Lung (tissue), 11 donors: ENCODE measurements at regions not wholly inside any gene's neighbourhood (a gene's known extent, or its start where the extent isn't known, plus 50 kb on each side); places are given as distances from the start of the nearest gene placed in this dataset.

Source experiments
- ATAC-seq: fragments of 200-7000 bp; cut with Tn5 transposase; one replicate; pipeline ENCODE4 v1.9.1; 2020; ENCODE audit warnings: moderate number of reproducible peaks; ENCODE audit not compliant: insufficient read depth, low FRiP score
- DNase-seq, 3 donors: peaks; one replicate each; pipeline ENCODE4 v3.0.0-alpha.2; 2013 to 2017
- H3K27ac ChIP-seq, 2 donors: one replicate each; pipeline ENCODE4 v1.5.1; 2013; ENCODE audit warnings: mild to moderate bottlenecking in 2 of 2, moderate library complexity in 2 of 2, control low read depth in 1 of 2, inconsistent platforms in 1 of 2, low read depth in 1 of 2, low read length in 1 of 2
- H3K27me3 ChIP-seq, 3 donors: one replicate each; pipeline ENCODE4 v1.5.1; 2013; ENCODE audit warnings: low read length in 2 of 3; ENCODE audit not compliant: control insufficient read depth in 3 of 3, insufficient read depth in 3 of 3
- H3K36me3 ChIP-seq, 4 donors: one replicate each; pipeline ENCODE4 v1.5.1; 2013; ENCODE audit warnings: low read length in 4 of 4, mild to moderate bottlenecking in 1 of 4, moderate library complexity in 1 of 4; ENCODE audit not compliant: control insufficient read depth in 4 of 4, insufficient read depth in 4 of 4
- H3K4me1 ChIP-seq, 5 donors: one replicate each; pipeline ENCODE4 v1.5.1; 2013; ENCODE audit warnings: low read length in 5 of 5, mild to moderate bottlenecking in 2 of 5, moderate library complexity in 1 of 5; ENCODE audit not compliant: control insufficient read depth in 5 of 5, insufficient read depth in 5 of 5
- H3K4me3 ChIP-seq: one replicate; pipeline ENCODE4 v1.5.1; 2013; ENCODE audit warnings: mild to moderate bottlenecking, control low read depth, moderate library complexity
- H3K9ac ChIP-seq, 2 donors: one replicate each; pipeline ENCODE4 v1.5.1; 2013; ENCODE audit warnings: low read length in 2 of 2, control low read depth in 1 of 2; ENCODE audit not compliant: insufficient read depth in 1 of 2
- H3K9me3 ChIP-seq, 4 donors: one replicate each; pipeline ENCODE4 v1.5.1; 2013; ENCODE audit warnings: low read length in 3 of 4, mild to moderate bottlenecking in 1 of 4, moderate library complexity in 1 of 4; ENCODE audit not compliant: control insufficient read depth in 4 of 4, insufficient read depth in 3 of 4
- CTCF ChIP-seq: IDR thresholded peaks from 2 replicates; pipeline ENCODE4 v1.5.1; 2012; ENCODE audit warnings: mild to moderate bottlenecking; ENCODE audit errors: control extremely low read depth, extremely low read depth
- WGBS, 2 donors: extraction: QIAGEN DNeasy Blood & Tissue Kit; methylation state at CpG; one replicate each; pipeline ENCODE4 v1.1.7; 2013; 5-methylcytosine and 5-hydroxymethylcytosine counted together
- donor health status: control.
- donor health status: control.
- donor health status: Bipolar disorder and iron deficiency.
- donor health status: healthy.
- donor health status: DM: yes; HTN: yes; CAD: no.

- H3K27ac ChIP-seq, result no peak overlapping the region
Observed at GRCh38 chr15:54941417-54941816, 255.3 kb downstream of the RSL24D1 start.

GRCh38 chr15:54917312-54917711, 279.4 kb downstream of the RSL24D1 start:
- Histone ChIP-seq H3K27ac (no peak overlapping the region), H3K9me3 (peaks cover 0 to 3% (median 0%) of the 10 kb centered on the region in 4 donors), H3K4me3 (no peak overlapping the region), H3K4me1 (no peaks in the 10 kb centered on the region), H3K36me3 (no peaks in the 10 kb centered on the region), H3K9ac (no peak overlapping the region), H3K27me3 (no peaks in the 10 kb centered on the region)
- DNase-seq (no peak), ATAC-seq (no peak)
- TF ChIP-seq CTCF, result no peak
- 40 to 54% methylated on average over 1 of the region's 1 CpG for whole genome bisulfite sequencing, 2 donors

More at GRCh38 chr15:54941417-54941816, 255.3 kb downstream of the RSL24D1 start:
- Histone ChIP-seq H3K36me3 (no peaks in the 10 kb centered on the region), H3K4me1 (no peaks in the 10 kb centered on the region), H3K27me3 (no peaks in the 10 kb centered on the region), H3K4me3 (no peak overlapping the region), H3K9ac (no peak overlapping the region), H3K9me3 (no peaks in the 10 kb centered on the region)
- DNase-seq (no peak), ATAC-seq (no peak)
- TF ChIP-seq CTCF, result no peak
- WGBS, 2 donors, result 70 to 84% methylated on average over 3 of the region's 3 CpGs

- Histone ChIP-seq H3K36me3 (no peaks in the 10 kb centered on the region), H3K4me1 (no peaks in the 10 kb centered on the region), H3K4me3 (no peak overlapping the region), H3K9me3 (peaks cover 0 to 4% (median 0%) of the 10 kb centered on the region in 4 donors), H3K27me3 (no peaks in the 10 kb centered on the region), H3K27ac (no peak overlapping the region), H3K9ac (no peak overlapping the region)
- ATAC-seq (no peak), DNase-seq (no peak)
- TF ChIP-seq CTCF, result no peak
Observed at GRCh38 chr15:54915380-54915779, 281.4 kb downstream of the RSL24D1 start.

- no peaks in the 10 kb centered on the region for H3K27me3 ChIP-seq
- H3K4me3 ChIP-seq, result no peak overlapping the region
- H3K36me3 ChIP-seq, result no peaks in the 10 kb centered on the region
- no peak for TF ChIP-seq CTCF
- H3K9me3 ChIP-seq, result peaks cover 0 to 5% (median 0%) of the 10 kb centered on the region in 4 donors
- H3K9ac ChIP-seq, result no peak overlapping the region
- H3K4me1 ChIP-seq, result no peaks in the 10 kb centered on the region
- DNase-seq (peak in 1 of 3 donors; percentile 1), ATAC-seq (no peak)
- 0% methylated on average over 1 of the region's 1 CpG for WGBS, 2 donors
- no peak overlapping the region for H3K27ac ChIP-seq
Observed at GRCh38 chr15:54884312-54884711, 312.4 kb downstream of the RSL24D1 start.
